Prostate gland (tissue), 2 donors: ENCODE measurements at regions not wholly inside any gene's neighbourhood (a gene's known extent, or its start where the extent isn't known, plus 50 kb on each side); places are given as distances from the start of the nearest gene placed in this dataset.

Experiments
- DNase-seq: peaks from one replicate; pipeline ENCODE4 v3.0.0-alpha.2; 2019; ENCODE audit warnings: low spot score
- H3K27ac ChIP-seq, 2 donors: fragments of 200-600 bp; sonication (generic); 2 replicates each; pipeline ENCODE4 v1.5.1; 2017 to 2019
- H3K27me3 ChIP-seq: fragments of 200-600 bp; sonication (generic); replicated peaks from 2 replicates; pipeline ENCODE4 v1.5.1; 2019; ENCODE audit not compliant: insufficient read depth
- H3K36me3 ChIP-seq, 2 donors: fragments of 200-600 bp; sonication (generic); 1 replicate in 1 of 2; 2 replicates in 1 of 2; pipeline versions ENCODE4 v1.5.1 to v1.8.1; 2017 to 2019
- H3K4me1 ChIP-seq: fragments of 200-600 bp; sonication (generic); replicated peaks from 2 replicates; pipeline ENCODE4 v1.5.1; 2019
- H3K4me3 ChIP-seq, 2 donors: fragments of 200-600 bp; sonication (generic); 2 replicates each; pipeline ENCODE4 v1.5.1; 2017 to 2019
- H3K9me3 ChIP-seq: fragments of 200-600 bp; sonication (generic); 2 replicates; pipeline ENCODE4 v1.5.1; 2017
- CTCF ChIP-seq, 4 experiments: fragments of 200-600 bp in 2 of 4; fragments of 450-650 bp in 2 of 4; sonication (generic) in 2 of 4; IDR thresholded peaks; 1 replicate in 3 of 4; 2 replicates in 1 of 4; pipeline ENCODE4 v1.5.1; 2016 to 2019; ENCODE audit warnings: antibody characterized with exemption in 4 of 4, mild to moderate bottlenecking in 2 of 4, moderate library complexity in 2 of 4
- POLR2A ChIP-seq: fragments of 450-650 bp; IDR thresholded peaks from one replicate; pipeline ENCODE4 v1.6.1; 2016; ENCODE audit warnings: antibody characterized with exemption, mild to moderate bottlenecking
- POLR2AphosphoS5 ChIP-seq: sonication (generic); formaldehyde crosslinking; IDR thresholded peaks from one replicate; pipeline ENCODE4 v1.6.1; 2017; ENCODE audit warnings: antibody characterized with exemption
- WGBS: methylation state at CpG from one replicate; pipeline ENCODE4 v1.1.5; 2018; 5-methylcytosine and 5-hydroxymethylcytosine counted together
- intact Hi-C: fragments of 100-400 bp; cut with DNase I; formaldehyde crosslinking; loops from one replicate; pipeline ENCODE4 v1.14.2; 2022

- no peak for DNase-seq
- H3K27me3 ChIP-seq: no peaks in the 10 kb centered on the region
- no peaks in the 10 kb centered on the region for H3K4me1 ChIP-seq
- intact Hi-C loops: no loop called here
- TF ChIP-seq POLR2A (no peak), CTCF (IDR thresholded peaks at IDR 0.05) (no peak), POLR2AphosphoS5 (no peak)
- H3K27ac ChIP-seq: no peak overlapping the region
- H3K36me3 ChIP-seq: no peaks in the 10 kb centered on the region
- no peak overlapping the region for H3K4me3 ChIP-seq
- H3K9me3 ChIP-seq: no peaks in the 10 kb centered on the region
- 27% methylated on average over 2 of the region's 2 CpGs for WGBS
Measured at GRCh38 chr1:98420376-98421084, 241.0 kb upstream of the SNX7 start.

- H3K27ac ChIP-seq: no peak overlapping the region
- DNase-seq: no peak
- intact Hi-C loops: no loop called here
- no peaks in the 10 kb centered on the region for H3K36me3 ChIP-seq
- TF ChIP-seq POLR2A: no peak
- TF ChIP-seq CTCF (IDR thresholded peaks at IDR 0.05): no peak
- TF ChIP-seq POLR2AphosphoS5: no peak
- no peaks in the 10 kb centered on the region for H3K27me3 ChIP-seq
- H3K4me3 ChIP-seq: no peak overlapping the region
- H3K9me3 ChIP-seq: no peaks in the 10 kb centered on the region
- H3K4me1 ChIP-seq: no peaks in the 10 kb centered on the region
- 98% methylated on average over 2 of the region's 2 CpGs for WGBS
Measured at GRCh38 chr1:98417820-98418219, 243.7 kb upstream of the SNX7 start.

- Histone ChIP-seq H3K27ac (no peak overlapping the region), H3K36me3 (no peaks in the 10 kb centered on the region), H3K4me1 (no peaks in the 10 kb centered on the region), H3K9me3 (no peaks in the 10 kb centered on the region), H3K27me3 (no peaks in the 10 kb centered on the region), H3K4me3 (no peak overlapping the region)
- TF ChIP-seq POLR2AphosphoS5: no peak
- intact Hi-C loops: no loop called here
- no peak for DNase-seq
- 18% methylated on average over 1 of the region's 1 CpG for WGBS
Measured at GRCh38 chr1:98410082-98410481, 251.4 kb upstream of the SNX7 start.

GRCh38 chr1:98406352-98407088 lies 255.0 kb upstream of the SNX7 start:
- WGBS: 77% methylated on average over 1 of the region's 1 CpG
- TF ChIP-seq POLR2A (no peak), POLR2AphosphoS5 (no peak), CTCF (IDR thresholded peaks at IDR 0.05) (no peak)

GRCh38 chr1:98405581-98406074 lies 255.9 kb upstream of the SNX7 start:
- TF ChIP-seq POLR2A (no peak), CTCF (IDR thresholded peaks at IDR 0.05) (no peak), POLR2AphosphoS5 (no peak)
- intact Hi-C loops: no loop called here
- no peaks in the 10 kb centered on the region for H3K36me3 ChIP-seq
- no peaks in the 10 kb centered on the region for H3K9me3 ChIP-seq
- no peak for DNase-seq
- H3K27ac ChIP-seq: no peak overlapping the region
- 24% methylated on average over 3 of the region's 3 CpGs for WGBS
- no peaks in the 10 kb centered on the region for H3K4me1 ChIP-seq
- H3K4me3 ChIP-seq: no peak overlapping the region
- no peaks in the 10 kb centered on the region for H3K27me3 ChIP-seq

More at GRCh38 chr1:98406352-98407088, 255.0 kb upstream of the SNX7 start:
- no peaks in the 10 kb centered on the region for H3K9me3 ChIP-seq
- no peaks in the 10 kb centered on the region for H3K4me1 ChIP-seq
- intact Hi-C loops: no loop called here
- no peaks in the 10 kb centered on the region for H3K27me3 ChIP-seq
- no peak for DNase-seq
- H3K4me3 ChIP-seq: no peak overlapping the region
- no peak overlapping the region for H3K27ac ChIP-seq
- H3K36me3 ChIP-seq: no peaks in the 10 kb centered on the region
